Ascending aorta (tissue), 2 donors: ENCODE measurements at regions not wholly inside any gene's neighbourhood (a gene's known extent, or its start where the extent isn't known, plus 50 kb on each side); places are given as distances from the start of the nearest gene placed in this dataset.

Experiments used
- DNase-seq, 2 donors: peaks; one replicate each; pipeline ENCODE4 v3.0.0-alpha.2; 2019; ENCODE audit warnings: low spot score in 2 of 2
- H3K27ac ChIP-seq, 2 donors: fragments of 200-600 bp; sonication (generic); one replicate each; pipeline ENCODE4 v1.5.1; 2016 to 2017; ENCODE audit warnings: mild to moderate bottlenecking in 1 of 2
- H3K27me3 ChIP-seq: fragments of 200-600 bp; sonication (generic); one replicate; pipeline ENCODE4 v1.5.1; 2017
- H3K36me3 ChIP-seq, 2 donors: fragments of 200-600 bp; sonication (generic); one replicate each; pipeline ENCODE4 v1.5.1; 2016
- H3K4me1 ChIP-seq, 2 donors: fragments of 200-600 bp; sonication (generic); one replicate each; pipeline ENCODE4 v1.5.1; 2016 to 2017; ENCODE audit warnings: mild to moderate bottlenecking in 1 of 2
- H3K4me3 ChIP-seq, 2 donors: fragments of 200-600 bp; sonication (generic); one replicate each; pipeline ENCODE4 v1.5.1; 2016 to 2017; ENCODE audit warnings: mild to moderate bottlenecking in 1 of 2
- H3K9me3 ChIP-seq, 2 donors: fragments of 200-600 bp; sonication (generic); one replicate each; pipeline ENCODE4 v1.5.1; 2016
- intact Hi-C: fragments of 100-400 bp; cut with DNase I; formaldehyde crosslinking; loops from one replicate; pipeline ENCODE4 v1.15.1; 2023
- TF ChIP-seq, protein P1 (sequence below), 3 experiments: fragments of 200-600 bp in 2 of 3; fragments of 450-650 bp in 1 of 3; sonication (generic) in 2 of 3; IDR thresholded peaks; one replicate each; pipeline ENCODE4 v1.5.1; 2016 to 2019; ENCODE audit warnings: antibody characterized with exemption in 3 of 3, mild to moderate bottlenecking in 1 of 3, moderate library complexity in 1 of 3

DNA sequence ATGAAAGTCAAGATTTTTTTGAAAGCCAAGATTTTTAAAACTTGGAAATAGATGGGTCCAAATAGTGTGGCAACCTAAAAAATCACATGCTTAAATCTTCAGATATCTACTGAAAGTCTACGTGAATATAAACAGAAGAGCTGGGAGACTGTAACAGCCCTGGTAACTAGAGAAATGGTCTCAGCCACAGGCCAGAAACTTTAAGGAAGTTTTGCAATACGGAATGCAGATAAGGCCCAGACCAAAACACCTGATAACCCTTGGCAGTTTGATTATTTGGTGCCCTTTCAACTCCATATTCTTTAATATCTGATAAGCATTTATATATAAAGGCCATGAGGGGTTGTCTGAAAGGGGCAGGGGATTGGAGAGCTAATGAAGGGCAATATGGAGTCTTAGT lies 537.3 kb upstream of the TGFBR2 start:
- no peaks in the 10 kb centered on the region for H3K27me3 ChIP-seq
- DNase-seq, result no peak
- H3K4me1 ChIP-seq, result no peaks in the 10 kb centered on the region
- no peaks in the 10 kb centered on the region for H3K9me3 ChIP-seq
- TF ChIP-seq, protein P1, sequence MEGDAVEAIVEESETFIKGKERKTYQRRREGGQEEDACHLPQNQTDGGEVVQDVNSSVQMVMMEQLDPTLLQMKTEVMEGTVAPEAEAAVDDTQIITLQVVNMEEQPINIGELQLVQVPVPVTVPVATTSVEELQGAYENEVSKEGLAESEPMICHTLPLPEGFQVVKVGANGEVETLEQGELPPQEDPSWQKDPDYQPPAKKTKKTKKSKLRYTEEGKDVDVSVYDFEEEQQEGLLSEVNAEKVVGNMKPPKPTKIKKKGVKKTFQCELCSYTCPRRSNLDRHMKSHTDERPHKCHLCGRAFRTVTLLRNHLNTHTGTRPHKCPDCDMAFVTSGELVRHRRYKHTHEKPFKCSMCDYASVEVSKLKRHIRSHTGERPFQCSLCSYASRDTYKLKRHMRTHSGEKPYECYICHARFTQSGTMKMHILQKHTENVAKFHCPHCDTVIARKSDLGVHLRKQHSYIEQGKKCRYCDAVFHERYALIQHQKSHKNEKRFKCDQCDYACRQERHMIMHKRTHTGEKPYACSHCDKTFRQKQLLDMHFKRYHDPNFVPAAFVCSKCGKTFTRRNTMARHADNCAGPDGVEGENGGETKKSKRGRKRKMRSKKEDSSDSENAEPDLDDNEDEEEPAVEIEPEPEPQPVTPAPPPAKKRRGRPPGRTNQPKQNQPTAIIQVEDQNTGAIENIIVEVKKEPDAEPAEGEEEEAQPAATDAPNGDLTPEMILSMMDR (IDR thresholded peaks at IDR 0.05), result no peak
- H3K27ac ChIP-seq, result no peak overlapping the region
- H3K4me3 ChIP-seq, result no peak overlapping the region
- intact Hi-C loops, result no loop called here
- no peaks in the 10 kb centered on the region for H3K36me3 ChIP-seq

DNA sequence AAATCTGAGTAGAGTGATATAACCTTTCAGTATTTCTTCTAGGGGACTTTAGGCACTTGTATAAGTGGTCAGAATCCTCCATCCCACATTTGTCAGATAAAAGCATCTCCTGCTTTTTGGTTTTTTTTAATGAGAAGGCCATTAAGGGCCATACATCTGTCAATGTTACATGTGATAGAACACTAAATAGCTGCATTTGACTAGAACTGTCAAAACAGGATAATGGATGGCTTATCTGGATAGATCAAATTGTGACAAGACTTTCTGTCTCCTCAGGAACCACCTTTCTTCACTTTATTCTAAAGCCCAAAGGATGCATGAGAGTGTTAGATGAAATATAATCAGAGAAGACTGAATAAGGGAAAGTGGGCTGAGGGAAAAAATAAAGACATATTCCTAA lies 533.4 kb upstream of the TGFBR2 start:
- intact Hi-C loops, result no loop called here
- Histone ChIP-seq H3K27ac (no peak overlapping the region), H3K9me3 (no peaks in the 10 kb centered on the region), H3K4me3 (no peak overlapping the region), H3K36me3 (no peaks in the 10 kb centered on the region), H3K27me3 (no peaks in the 10 kb centered on the region), H3K4me1 (no peaks in the 10 kb centered on the region)
- DNase-seq, result no peak
- TF ChIP-seq, protein P1 (IDR thresholded peaks at IDR 0.05), result no peak

DNA sequence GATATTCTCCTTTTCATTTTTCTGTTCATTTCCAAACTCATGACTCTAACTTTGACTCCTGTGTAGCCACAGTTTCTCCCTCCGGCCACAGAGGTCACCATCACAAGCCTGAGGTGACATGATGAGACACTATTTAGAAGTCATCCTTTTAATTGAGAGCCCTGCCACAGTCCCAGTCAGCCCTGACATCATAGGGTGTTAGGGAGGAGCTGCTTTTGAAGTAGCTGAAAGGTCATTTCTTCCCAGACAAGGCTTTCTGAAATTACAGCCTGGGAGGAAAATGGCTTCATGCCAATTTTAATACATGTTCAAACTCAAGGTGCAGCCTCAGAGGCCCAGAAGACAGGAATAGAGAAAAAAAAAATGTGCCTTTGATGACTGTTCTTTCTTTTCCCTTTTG lies 532.8 kb upstream of the TGFBR2 start:
- H3K27me3 ChIP-seq, result no peaks in the 10 kb centered on the region
- intact Hi-C loops, result no loop called here
- DNase-seq, result no peak
- H3K27ac ChIP-seq, result no peak overlapping the region
- H3K4me3 ChIP-seq, result no peak overlapping the region
- no peaks in the 10 kb centered on the region for H3K4me1 ChIP-seq
- H3K9me3 ChIP-seq, result no peaks in the 10 kb centered on the region
- H3K36me3 ChIP-seq, result no peaks in the 10 kb centered on the region
- TF ChIP-seq, protein P1 (IDR thresholded peaks at IDR 0.05), result no peak

DNA sequence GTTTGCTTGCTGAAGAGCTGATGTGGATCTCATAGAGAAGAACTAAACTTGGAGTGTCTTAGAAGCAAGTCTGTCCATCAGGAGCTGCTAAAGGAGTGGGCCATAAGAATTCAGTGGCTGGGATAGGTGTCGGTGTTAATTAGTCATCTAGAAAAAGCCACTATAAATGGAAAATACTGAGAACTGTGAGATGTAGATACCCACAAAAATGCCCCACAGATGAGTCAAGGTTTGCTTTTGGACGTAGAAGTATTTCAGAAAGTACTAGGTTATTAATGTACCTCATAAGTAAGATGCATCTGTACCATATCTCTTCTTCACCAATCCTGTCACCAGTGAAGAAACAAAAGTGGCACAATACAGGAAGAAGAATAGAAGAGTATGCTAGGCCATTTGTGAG lies 530.9 kb upstream of the TGFBR2 start:
- H3K27ac ChIP-seq, result no peak overlapping the region
- no peak overlapping the region for H3K4me3 ChIP-seq
- H3K27me3 ChIP-seq, result no peaks in the 10 kb centered on the region
- H3K4me1 ChIP-seq, result no peaks in the 10 kb centered on the region
- no peaks in the 10 kb centered on the region for H3K9me3 ChIP-seq
- intact Hi-C loops, result no loop called here
- TF ChIP-seq, protein P1 (IDR thresholded peaks at IDR 0.05), result no peak
- DNase-seq, result no peak
- H3K36me3 ChIP-seq, result no peaks in the 10 kb centered on the region

DNA sequence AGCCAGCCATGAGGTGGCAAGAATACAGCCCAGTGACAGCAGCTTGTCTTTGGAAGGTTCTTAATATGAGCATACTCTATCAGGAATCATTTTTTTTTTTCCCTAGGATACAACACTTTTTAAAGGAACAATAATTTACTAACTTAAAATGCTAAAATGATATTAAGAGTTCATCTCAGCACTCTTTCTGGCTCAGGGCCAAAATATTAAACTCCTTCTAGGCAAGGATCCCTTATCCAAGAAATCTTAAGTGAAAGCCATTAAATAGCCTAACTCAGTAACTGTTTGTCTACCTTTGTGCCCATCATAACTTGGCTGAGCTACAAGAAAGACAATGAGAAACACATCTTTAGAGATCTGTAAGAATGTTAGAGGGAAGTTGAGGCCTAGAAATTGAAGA lies 529.5 kb upstream of the TGFBR2 start:
- H3K36me3 ChIP-seq, result no peaks in the 10 kb centered on the region
- H3K4me3 ChIP-seq, result no peak overlapping the region
- intact Hi-C loops, result no loop called here
- H3K4me1 ChIP-seq, result no peaks in the 10 kb centered on the region
- TF ChIP-seq, protein P1 (IDR thresholded peaks at IDR 0.05), result no peak
- no peak for DNase-seq
- H3K9me3 ChIP-seq, result no peaks in the 10 kb centered on the region
- H3K27me3 ChIP-seq, result no peaks in the 10 kb centered on the region
- H3K27ac ChIP-seq, result no peak overlapping the region

DNA sequence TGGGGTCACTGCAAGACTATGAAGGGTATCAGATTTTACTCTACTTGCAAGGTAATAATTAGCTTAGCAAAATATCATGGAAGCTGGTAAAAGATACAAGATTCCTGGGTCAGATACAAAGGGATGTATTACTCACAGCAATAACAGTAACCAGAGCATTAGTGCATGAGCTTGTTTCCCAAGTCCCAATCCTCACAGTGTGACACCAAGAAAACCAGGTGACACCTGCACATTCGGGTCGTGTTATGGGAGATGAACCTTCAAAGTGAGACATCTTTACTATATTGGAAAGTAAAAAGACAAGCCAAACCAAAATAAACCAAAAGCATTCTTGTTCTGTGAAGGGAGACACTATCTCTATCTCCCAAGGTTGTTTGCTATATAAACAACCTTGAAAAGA lies 528.7 kb upstream of the TGFBR2 start:
- H3K36me3 ChIP-seq, result no peaks in the 10 kb centered on the region

More for the DNA sequence above, 528.7 kb upstream of the TGFBR2 start:
- intact Hi-C loops, result no loop called here
- Histone ChIP-seq H3K4me3 (no peak overlapping the region), H3K9me3 (no peaks in the 10 kb centered on the region), H3K27ac (no peak overlapping the region), H3K4me1 (no peaks in the 10 kb centered on the region), H3K27me3 (no peaks in the 10 kb centered on the region)
- TF ChIP-seq, protein P1 (IDR thresholded peaks at IDR 0.05), result no peak
- no peak for DNase-seq
